ENCODE measurements at regions not wholly inside any gene's neighbourhood (a gene's known extent, or its start where the extent isn't known, plus 50 kb on each side); places are given as distances from the start of the nearest gene placed in this dataset.

GRCh38 chr21:28671549-28672195, 321.0 kb downstream of the LTN1 start:
- no peak overlapping the region for H3K27ac ChIP-seq
- TF ChIP-seq CTCF (conservative IDR thresholded peaks at IDR 0.05; ENCODE audit: low read depth): no peak
- ChIA-PET CTCF (no interaction called here), POLR2A (ENCODE audit: low non-redundant PET) (no interaction called here)
- no peak for DNase-seq (ENCODE audit: low spot score)

GRCh38 chr21:28669971-28670653, 322.6 kb downstream of the LTN1 start:
- no peak overlapping the region for H3K27ac ChIP-seq
- ChIA-PET CTCF (no interaction called here), POLR2A (ENCODE audit: low non-redundant PET) (no interaction called here)
- DNase-seq (ENCODE audit: low spot score): no peak
- no peak for TF ChIP-seq CTCF (conservative IDR thresholded peaks at IDR 0.05; ENCODE audit: low read depth)

- no peak for DNase-seq (ENCODE audit: low spot score)
- H3K27ac ChIP-seq: no peak overlapping the region
- CTCF ChIA-PET: interaction anchor here (0.6 kb wide), 1 partner anchor 587 kb away, joined by 3 read pairs; no protein-coding TSS in a partner anchor
- POLR2A ChIA-PET (ENCODE audit: low non-redundant PET): no interaction called here
- no peak for TF ChIP-seq CTCF (conservative IDR thresholded peaks at IDR 0.05; ENCODE audit: low read depth)
These were observed 323.4 kb downstream of the LTN1 start for GRCh38 chr21:28669321-28669720.

- ChIA-PET CTCF (no interaction called here), POLR2A (ENCODE audit: low non-redundant PET) (no interaction called here)
- no peak for DNase-seq (ENCODE audit: low spot score)
- no peak overlapping the region for H3K27ac ChIP-seq
- TF ChIP-seq CTCF (conservative IDR thresholded peaks at IDR 0.05; ENCODE audit: low read depth): no peak
These were observed 328.9 kb downstream of the LTN1 start for GRCh38 chr21:28663754-28664153.

- no peak overlapping the region for H3K27ac ChIP-seq
- ChIA-PET CTCF (no interaction called here), POLR2A (ENCODE audit: low non-redundant PET) (no interaction called here)
- no peak for DNase-seq (ENCODE audit: low spot score)
- TF ChIP-seq CTCF (conservative IDR thresholded peaks at IDR 0.05; ENCODE audit: low read depth): no peak
These were observed 329.5 kb downstream of the LTN1 start for GRCh38 chr21:28663111-28663693.

GRCh38 chr21:28657566-28657965, 335.1 kb downstream of the LTN1 start:
- POLR2A ChIA-PET (ENCODE audit: low non-redundant PET): no interaction called here
- CTCF ChIA-PET: no interaction called here
- no peak for TF ChIP-seq CTCF (conservative IDR thresholded peaks at IDR 0.05; ENCODE audit: low read depth)
- DNase-seq (ENCODE audit: low spot score): no peak
- no peak overlapping the region for H3K27ac ChIP-seq

All from RWPE1 (cell line).